GM19395 (cell line): ENCODE measurements at regions not wholly inside any gene's neighbourhood (a gene's known extent, or its start where the extent isn't known, plus 50 kb on each side); places are given as distances from the start of the nearest gene placed in this dataset.

Source experiments
- ATAC-seq: cut with Tn5 transposase; IDR thresholded peaks from one replicate; pipeline ENCODE4 v1.9.1; 2021; ENCODE audit warnings: mild to moderate bottlenecking, moderate library complexity; ENCODE audit not compliant: unreplicated experiment

DNA sequence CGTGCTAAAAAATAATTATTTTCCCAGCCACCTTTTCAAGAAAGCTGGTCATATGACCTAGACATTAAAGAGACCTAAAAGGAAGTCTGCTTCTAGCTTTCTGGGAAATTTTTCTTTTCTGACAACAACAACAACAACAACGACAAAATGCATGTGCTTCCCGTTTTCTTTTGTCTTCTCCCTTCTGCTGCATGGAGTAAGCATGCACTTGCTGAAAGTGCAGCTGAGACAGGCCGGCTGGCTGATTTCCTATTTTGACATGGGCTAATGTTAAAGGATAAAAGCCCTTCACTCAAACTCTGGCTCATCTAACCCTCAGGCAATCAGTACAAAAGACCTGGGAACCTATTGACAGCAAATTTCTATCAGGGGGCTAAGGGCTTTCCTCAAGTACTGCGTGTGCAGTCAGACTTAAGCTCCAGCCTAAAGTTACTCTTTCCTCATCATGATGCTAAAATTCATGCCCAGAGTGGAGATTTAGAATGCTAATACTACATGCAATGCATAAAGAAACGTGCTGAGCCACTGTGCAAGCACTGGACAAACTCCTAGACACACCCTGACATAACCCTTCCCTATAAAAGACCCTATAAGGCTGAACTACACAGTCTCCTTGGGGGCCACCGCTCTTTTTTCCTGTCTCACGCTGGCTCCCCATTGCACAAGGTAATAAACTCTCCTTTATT, 811.1 kb downstream of the UQCRFS1 start:
- ATAC-seq, result no peak

DNA sequence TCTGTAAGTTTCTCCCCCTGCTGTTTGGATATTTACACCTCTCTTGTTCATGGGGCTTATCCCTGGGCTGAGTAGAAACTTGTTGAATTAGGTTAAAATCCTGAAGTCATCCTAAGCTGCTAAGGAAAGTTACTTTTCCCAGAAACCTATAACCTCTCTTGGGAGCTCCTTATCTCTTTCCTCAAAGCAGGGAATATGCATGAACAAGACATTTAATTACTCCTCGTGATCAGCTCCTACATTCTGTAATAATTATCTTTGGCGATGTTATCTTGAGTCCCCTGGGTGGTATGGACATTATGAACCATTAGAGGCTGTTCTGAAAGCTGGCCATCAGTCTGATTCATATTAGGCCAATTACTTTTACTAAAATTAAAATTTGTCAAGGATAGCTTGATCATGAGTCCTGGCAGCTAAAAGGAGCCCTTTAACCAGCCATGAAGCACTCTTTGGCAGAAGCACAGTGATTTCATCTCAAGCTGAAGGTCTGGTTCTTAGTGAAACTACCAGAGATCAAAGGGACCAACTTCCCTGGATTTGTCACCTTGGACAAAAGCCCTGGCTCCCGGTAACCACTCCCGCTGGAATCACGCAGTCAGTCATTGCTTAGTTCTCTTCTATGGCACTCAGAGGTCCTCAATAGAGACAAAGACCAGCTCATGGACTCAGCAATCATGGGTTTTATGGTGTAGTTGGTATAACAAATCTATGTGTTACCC, 811.8 kb downstream of the UQCRFS1 start:
- ATAC-seq, result no peak

DNA sequence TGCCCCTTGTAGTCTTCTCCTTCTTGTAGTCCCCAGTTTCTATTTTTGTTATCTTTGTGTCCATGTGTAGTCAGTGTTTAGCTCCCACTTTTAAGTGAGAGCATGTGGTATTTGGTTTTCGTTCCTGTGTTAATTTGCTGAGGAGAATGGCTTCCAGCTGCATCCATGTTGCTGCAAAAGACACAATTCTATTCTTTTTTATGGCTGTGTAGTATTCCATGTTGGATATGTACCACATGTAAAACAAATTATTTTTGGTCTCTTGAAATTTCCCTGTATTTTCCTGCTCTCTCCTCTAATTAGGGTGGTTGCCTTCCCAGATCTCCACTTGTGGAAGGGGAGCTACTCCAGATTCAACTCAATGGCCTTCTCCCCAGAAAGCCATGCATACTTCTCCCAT, 813.8 kb downstream of the UQCRFS1 start:
- ATAC-seq, result no peak

DNA sequence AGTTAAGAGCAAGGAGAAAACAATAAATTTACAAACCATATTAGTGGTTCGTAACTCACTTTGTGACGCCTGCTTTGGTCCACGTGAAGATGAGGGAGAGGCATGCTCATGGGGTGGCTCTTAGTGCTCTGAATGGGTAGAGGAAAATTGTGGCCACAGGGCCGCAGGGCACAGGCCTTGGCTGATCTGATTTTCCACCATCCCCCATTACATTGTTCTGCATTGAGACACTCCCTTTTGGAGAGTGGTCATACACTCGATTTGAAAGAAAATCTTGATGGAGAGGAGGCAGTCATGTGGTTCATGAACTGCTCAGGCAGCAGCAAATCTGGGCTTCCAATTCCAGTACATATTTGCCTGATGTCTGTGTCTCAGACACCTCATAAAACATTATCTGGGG, 815.2 kb downstream of the UQCRFS1 start:
- ATAC-seq, result no peak

DNA sequence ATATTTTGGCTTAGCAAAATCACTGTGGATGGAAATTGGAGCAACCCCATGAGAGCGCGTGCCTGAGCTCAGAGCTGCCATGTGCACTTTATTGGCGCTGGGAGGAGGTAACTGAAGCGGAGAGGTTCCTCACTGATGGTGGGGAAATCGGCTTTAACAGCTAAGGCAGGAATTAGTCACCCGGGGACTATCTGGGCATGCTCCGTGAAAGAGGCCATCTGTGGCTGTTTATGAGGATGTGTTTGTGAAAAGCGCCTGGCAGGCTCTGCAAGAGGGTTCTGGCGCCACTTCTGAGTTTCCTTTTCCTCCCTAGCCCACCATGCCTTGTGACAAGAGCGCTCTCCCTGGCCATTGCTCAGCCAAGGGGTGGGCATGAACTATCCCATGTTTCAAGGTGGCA, 815.6 kb downstream of the UQCRFS1 start:
- ATAC-seq, result no peak

DNA sequence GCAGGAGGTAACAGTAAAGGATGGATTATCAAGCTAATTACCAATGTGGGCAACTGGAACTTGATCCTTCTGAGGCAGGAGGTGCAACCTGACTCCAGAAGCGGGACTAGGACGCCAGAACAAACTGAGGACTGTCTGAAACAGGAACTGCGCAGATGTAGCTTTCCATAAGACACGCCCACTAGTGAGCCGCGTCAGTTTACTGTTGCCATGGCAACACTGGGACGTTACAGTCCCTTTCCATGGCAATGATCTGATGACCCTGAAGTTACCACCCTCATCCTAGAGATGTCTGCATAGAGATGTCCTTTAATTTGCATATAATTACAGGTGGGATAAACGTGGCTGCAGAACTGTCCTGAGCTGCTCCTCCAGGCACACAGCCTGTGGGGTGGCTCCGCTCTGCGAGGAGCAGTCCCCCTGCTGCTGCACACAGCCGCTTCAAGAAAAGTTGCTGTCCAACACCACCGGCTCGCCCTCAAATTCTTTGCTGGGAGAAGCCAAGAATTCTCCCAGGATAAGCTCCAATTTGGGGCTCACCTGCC, 816.6 kb downstream of the UQCRFS1 start:
- no peak for ATAC-seq

DNA sequence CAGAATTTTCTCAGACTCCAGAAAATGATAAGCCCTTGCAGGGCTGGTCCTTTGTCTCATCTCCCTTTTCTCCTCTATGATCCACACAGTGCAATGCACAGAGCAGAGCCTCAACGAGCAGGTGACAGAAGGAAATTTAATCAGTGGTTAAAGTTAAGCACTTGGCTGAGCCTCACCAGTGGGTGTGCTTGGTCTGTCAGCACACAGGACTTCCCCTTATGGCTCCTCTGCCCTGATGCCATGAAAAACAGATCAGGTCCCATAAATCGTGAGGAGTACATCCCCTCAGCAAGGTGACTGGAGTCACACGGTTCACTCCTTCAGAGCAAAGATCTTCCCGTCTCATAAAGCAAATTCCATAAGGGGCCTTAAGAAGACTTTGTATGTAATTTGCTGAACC, 818.2 kb downstream of the UQCRFS1 start:
- no peak for ATAC-seq

DNA sequence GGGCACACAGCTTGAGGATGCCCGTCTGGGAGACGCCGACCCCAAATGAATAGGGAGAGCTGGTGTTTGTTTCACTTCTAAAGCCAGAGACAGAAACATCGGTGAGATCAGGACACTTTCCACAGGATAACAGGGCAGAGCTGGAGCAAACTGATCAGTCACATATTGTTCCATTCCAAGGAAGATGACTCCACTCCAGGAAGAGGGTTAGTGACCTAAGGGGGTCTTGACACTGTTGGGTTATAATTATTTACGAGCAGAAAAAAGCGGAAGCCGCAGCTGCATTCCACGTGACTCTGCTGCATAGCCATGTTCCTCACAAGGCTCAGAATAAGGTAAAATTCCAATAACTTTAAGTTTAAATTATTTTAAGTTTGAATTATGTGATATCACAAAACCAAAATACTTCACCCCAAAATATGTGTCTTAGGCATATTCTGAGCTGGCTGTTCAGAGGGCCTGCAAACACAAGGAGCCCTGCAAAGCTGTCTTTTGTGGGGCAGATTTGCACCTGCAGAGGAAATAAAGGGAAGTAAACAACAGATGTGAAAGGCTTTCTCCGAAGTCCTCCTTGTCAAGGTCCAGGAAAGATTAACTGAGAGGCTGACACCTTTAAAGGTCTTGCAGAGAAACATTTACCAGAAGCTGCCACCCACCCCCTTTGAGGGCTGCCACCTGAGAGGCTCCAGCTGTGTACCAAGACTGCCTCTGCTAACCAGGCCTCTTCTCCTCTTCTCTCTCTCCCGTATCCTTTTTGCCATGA, 819.2 kb downstream of the UQCRFS1 start:
- ATAC-seq, result peak; percentile 67

DNA sequence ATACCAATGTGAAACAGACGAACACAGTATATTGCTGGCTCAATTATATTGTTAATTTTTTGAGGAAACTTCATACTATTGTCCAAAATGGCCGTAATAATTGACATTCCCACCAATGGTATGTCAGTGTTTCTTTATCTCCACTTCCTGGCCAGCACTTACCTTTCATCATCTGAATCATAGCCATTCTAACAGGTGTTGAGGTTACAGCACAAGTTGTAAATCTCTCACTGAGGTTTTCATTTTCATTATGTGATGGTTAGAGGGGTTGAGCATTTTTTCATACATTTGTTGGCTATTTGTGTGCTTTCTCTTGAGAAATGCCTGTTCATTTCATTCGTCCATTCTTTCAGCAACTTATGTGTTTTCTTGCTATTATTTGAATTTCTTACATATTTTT, 824.0 kb downstream of the UQCRFS1 start:
- peak; percentile 75 for ATAC-seq

DNA sequence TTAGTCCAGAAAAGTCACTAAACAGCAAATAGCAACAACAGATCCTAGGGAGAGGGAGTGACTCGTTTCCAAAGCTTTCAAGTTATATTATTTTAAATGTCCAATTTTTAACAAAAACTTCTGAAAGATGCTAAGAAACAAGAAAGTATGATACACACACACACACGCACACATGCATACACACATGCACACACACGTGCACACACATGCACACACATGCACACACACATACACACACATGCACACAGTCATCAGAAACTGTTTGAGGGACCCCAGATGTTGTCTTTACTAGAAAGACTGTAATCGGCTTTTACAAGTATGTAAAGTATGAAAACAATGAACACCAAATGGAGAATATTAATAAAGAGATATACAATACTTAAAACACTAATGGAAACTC, 825.4 kb downstream of the UQCRFS1 start:
- ATAC-seq, result no peak

DNA sequence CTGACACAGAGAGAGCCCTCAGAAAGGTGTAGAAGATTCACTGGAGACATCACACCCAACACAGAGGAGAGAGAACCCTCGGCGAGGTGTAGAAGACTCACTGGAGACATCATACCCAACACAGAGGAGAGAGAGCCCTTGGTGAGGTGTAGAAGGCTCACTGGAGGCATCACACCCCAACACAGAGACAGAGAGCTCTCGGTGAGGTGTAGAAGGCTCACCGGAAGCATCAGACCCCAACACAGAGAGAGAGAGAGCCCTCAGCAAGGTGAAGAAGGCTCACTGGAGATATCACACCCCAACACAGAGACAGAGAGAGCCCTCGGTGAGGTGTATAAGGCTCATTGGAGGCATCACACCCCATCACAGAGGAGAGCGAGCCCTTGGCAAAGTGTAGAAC, 826.5 kb downstream of the UQCRFS1 start:
- ATAC-seq, result no peak

DNA sequence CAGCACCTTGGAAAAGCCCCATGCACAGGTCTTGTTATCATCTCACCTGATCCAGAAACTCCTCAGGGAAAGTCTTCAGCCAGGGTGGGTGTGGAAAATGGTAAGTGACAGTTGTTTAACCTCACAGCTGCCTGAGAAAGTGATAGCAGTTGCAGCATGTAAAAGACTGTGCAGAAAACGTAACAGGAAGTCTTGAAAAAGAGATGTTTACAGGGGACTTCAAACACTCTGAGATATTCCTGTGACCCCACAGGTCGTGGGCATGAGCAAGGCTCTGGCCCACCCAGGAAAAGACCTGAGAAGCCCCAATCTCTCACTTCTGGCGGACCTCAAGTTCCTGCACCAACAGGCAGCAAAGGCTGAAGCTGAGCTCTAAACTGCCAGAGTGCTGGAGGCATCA, 826.9 kb downstream of the UQCRFS1 start:
- ATAC-seq, result no peak

DNA sequence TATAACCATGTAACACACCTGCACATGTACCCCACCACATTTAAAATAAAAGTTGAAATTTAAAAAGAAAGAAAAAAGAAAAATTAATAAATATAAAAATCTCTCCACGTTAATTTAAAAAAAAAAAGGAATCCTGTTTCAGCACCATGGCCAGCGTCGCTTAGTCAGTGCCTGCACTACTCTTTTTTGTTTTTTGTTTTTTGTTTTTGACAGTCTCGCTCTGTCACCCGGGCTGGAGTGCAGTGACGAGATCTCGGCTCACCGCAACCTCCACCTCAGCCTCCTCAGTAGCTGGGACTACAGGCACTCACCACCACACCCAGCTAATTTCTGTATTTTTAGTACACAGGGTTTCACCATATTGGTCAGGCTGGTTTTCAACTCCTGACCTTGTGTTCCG, 835.9 kb downstream of the UQCRFS1 start:
- no peak for ATAC-seq

DNA sequence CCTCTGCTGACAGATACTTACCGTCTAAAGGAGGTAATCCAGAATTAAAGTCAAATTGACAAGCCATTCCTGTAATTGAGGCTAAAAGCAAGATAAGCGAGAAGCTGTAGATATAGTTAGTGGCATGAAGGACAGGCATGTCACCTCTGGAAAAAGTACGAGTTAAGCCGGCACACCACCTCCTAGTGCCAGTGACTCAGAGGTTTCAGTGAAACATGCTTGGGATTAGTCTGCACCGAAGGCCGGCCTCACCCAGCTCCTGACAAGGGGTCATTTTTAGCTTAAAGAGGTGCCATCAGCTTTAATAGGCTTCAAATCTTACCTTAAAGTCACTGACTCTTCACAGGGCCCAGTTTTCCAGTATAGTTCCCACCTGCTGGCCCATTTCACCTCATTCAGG, 838.0 kb downstream of the UQCRFS1 start:
- ATAC-seq, result no peak

DNA sequence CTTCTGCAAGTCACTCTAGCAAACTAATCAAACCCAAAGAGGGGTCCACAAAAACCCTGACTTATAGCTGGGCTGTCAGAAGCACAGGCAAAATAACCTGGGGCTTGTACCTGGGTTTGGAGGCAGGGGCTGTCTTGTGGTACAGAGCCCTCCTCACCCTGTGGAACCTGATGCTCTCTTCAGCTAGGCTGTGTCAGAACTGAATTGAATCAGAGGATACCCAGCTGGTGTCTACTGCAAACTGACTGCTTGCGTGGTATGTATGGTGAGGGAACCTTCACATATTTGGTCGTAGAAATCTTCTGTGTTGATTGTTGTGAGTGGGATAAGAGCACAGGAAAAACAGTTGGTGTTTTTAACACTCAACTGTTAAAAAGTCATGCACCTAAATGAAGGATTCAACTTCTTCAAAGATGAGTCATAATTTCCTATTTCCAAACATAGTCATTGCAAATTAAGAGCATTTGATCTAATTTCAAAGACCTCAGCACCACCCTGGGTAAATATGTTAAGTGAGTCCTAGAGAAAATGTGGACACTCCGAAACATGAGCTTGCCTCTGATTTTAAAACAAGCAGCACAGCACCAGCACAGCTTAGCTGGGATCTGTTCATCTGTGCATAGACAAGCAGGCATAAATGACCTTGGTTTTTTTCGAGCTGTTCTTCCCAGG, 840.2 kb downstream of the UQCRFS1 start:
- ATAC-seq, result no peak

DNA sequence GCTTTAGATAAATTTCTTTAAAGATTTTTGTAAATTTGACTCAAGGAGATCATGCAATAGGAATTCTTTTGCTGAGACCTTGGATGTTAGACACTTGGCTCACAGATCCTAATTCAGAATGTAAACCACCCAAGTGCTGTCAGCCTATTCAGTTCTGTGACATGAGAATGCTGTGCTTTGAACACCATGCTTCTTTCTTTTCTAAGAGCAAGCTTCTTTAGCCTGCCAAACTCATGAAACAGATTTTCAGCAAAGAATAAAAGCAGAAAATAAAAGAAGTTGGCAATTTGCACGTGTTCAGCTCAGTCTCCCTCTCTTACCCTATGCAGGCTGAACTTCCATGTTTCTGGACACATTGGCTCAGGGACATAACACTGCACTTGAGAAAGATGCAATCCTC, 845.8 kb downstream of the UQCRFS1 start:
- ATAC-seq, result no peak

DNA sequence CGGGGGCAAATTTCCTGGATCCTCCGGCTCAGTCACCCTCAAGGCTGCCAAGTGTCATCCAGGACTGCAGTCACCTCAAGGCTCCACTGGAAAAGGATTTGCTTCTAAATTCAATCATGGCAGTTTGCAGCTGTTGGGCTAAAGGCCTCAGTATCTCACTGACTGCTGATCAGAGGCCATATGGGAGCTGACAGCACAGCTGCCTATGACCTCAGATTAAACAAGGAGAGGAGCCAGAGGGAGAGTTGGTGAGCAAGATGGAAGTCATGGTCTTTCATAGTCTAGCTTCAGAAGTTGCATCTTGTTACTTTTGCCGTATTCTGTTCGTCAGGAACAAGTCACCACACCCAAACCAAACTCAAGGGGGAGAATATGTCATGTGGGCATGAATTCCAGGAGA, 849.7 kb downstream of the UQCRFS1 start:
- ATAC-seq, result no peak

DNA sequence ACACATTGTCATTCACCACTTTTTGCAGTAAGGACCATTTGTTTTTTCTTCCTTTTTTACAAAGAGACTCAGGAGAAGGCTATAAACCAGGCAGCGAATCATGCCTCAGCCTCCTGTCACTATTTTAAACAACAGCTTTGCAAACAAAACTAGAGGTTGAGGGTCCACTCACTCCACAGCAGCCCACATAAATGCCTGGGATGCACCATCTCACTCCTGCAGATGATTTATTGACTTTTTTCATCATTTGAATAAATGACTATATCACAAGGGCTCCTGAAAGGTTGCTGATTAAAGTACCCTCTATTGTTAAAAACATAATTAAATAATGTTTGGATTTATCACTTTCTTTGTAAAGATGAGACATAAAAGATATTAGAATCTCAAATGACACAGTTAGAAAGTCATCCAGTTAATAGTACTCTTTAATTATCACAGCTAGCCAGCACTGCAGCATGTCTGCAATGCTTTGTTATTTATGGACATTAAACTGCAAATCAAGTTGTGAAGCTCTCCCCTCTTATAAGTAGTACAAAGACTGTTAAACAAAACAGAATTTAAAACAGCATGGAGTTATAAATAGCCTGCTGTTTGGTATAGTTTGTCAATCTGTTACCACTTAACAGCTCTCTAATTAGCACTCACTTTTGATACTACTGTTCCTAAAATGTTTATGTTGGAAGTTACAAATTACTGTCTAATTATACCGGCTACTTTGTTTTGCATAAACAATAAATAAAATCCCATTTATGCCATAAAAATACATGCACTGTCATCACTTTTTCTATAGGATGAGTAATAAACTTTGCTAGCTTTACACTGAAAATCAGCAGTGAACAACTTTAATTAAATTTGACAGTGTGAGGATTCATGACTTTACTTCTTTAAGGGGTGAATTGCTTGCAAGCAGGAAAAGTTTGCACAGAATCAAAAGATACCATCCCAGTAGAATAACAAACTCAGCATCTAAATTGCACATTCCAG, 853.2 kb downstream of the UQCRFS1 start:
- no peak for ATAC-seq

DNA sequence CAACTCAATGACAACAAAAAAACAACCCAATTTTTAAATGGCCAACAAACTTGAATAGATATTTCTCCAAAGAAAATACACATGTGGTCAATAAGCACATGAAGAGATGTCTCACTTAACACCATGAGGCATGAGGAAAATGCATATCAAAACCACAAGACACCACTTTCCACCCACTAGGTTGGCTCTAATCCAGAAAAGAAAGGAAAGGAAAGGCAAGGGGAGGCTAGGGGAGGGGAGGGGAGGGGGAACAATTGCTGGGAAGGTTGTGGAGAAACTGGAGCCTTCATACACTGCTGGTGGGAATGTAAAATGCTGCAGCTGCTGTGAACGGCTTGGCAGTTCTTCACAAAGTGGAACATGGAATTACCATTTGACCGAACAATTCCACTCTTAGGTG, 854.3 kb downstream of the UQCRFS1 start:
- no peak for ATAC-seq

DNA sequence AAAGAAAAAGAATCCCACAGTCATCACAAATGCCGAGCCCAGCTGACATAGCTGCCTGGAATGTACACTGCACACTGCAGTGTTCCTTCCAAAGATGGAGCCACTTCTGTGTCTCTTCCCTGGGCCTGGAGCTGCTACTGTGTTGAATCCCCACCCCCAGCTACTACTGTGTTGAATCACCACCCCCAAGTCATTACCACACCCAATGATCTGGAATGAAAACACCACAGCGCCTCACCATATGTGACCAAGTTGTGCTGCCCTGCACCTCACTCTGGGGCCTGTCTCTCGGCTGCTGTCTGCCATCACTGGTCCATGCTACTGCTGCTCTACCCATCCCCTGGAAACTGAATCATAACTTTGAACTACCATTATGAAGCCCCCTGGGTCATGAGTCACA, 861.2 kb downstream of the UQCRFS1 start:
- ATAC-seq, result no peak
